ENCODE measurements at regions not wholly inside any gene's neighbourhood (a gene's known extent, or its start where the extent isn't known, plus 50 kb on each side); places are given as distances from the start of the nearest gene placed in this dataset.
"Not testable (repeated sequence)": the region's sequence is repeated elsewhere in the genome, so short reads cannot be mapped to it uniquely, and the experiment has no call there.

GRCh38 chr1:221029981-221030649, 150.9 kb downstream of the HLX start:
- DNase-seq = no peak

DNA sequence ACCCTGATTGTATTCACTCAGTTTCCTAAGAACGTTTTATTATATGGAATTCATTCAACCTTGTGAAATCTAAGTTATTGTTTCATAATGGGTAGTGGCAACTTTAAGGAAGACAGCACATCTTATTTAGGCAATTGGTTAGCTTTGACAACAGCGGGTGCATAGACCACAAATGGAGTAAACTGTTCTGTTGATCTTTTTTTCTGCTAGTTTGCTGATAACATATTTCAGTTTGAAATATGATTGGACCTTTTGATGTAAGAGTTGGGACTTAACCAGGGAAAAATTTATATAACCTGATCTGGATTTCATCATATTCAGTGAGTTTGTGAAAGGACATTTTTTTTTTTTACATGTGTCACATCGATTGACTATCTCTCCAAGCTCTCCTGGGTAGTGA, 151.7 kb downstream of the HLX start:
- no peak for DNase-seq

DNA sequence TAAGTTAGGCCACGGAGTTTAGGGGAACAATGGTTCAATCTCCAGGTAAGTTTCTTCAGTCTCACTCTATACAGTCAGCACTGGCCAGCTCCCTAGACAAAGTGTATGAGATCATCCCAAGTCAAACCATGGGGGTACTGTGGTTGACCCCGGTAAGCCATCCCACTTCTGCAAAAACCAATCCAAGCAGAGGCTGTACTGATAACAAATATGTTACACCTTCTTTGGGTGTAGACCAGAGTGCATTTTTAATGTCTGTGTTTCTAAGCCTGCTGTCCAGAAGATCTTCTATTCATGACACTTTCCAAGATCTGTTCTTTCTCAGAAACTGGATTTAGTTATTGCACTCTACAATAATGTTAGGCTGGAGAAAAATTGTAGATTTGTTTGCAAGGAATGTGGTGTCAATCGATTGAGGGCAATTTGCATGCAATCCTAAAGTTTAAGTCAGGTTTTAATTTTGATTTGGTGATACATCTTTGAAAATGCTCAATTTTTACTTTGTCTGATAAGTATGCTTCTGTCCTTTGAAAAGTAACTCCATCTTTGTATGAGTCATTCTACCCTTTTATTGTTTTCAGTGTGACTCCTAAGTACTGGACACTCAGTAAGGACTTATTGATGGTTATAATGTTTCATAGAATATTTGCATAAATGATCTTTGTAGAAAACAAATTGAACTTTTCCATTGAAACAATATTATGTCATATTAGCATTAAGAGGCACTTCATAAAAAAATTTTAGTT, 152.4 kb downstream of the HLX start:
- DNase-seq = no peak

DNA sequence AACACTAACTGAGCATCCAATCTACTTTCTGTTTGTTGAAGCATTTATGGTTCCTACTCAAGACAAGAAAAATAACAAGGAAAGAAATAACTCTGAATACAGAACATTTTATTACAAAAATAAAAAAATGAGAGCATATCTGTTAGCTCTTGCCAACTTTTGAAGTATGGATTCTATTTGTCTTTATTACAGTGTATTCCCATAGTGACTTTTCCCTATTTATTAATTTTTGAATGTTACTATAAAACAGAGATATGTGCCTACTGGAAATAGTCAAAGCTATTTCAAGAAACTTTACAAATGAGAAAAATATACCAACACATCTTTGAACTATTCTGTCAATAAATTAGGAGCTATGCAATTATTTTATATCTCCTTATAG, 153.0 kb downstream of the HLX start:
- no peak for DNase-seq

DNA sequence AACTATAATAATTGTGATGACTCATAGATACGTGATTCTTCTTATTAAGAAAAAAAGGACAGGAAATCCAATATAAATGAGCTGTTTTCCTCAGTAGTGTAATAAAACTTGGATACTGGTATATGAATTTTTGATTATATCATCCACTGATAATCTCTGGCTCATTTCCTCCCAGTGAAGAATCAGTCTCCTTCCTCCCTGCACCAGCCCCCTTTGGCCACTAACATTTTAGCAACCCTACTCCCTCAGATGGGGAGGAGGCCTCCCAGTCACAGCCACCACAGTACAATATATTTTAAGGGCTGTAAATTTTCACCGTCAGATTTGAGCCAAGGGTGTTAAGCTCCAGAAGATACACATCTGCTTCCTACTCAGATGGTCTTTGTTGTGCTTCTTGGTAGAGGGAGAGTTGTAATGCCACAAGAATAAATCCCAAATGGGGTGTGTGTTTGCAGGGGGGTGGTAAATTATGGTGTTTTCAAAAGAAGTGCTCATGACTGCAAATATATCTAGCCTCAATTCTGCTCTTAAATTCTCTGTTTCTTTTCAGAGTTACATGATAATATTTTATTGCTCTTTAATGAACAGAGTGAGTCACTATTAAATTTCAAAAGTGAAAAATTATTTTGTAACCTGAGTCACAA, 153.5 kb downstream of the HLX start:
- no peak for DNase-seq

DNA sequence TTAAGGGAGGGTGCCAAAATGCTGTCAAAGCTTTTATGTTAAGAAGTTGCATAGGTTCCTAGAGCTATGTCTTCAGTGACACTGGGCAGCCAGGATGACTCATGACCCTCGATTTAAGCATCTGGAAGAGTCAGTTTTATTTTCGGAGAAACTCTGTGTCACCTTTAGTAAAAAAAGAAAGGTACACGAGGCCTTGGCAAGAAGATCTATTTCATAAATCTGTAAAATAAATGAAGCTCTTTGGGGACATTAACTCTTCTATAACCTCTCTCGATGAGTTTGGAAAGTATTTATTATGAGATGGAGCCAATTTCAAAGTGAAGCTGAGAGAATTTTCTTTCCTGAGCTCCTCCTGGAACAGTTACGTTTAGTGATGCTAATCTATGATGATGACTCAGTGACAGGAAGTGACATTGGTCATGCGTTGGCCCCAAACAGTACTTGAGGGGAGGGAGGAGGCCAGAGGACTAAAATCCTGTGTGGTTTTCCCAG, 156.5 kb downstream of the HLX start:
- no peak for DNase-seq

GRCh38 chr1:221039616-221040015, 160.4 kb downstream of the HLX start:
- no peak for DNase-seq

- no peak for DNase-seq
These were observed 160.9 kb downstream of the HLX start for GRCh38 chr1:221040101-221040500.

GRCh38 chr1:221040691-221041285, 161.5 kb downstream of the HLX start:
- no peak for DNase-seq

DNA sequence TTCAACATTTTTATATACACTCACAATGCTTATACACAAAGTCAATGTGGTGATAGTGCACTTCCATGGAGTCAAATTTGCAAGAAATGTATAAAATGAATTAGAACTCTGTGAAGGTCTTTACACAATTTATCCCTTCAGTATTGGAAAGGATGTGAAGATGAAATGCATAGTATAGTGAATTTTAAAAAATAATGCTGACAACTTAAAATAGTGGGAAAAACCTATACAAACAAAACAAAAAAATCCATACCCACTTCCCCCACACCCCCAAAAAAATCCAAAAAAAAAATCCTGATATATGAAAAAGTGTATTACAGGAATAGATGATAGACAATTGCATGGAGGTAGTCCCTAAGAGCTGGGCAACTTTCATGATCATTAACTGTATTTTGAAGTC, 165.3 kb downstream of the HLX start:
- no peak for DNase-seq

GRCh38 chr1:221045151-221045550, 165.9 kb downstream of the HLX start:
- no peak for DNase-seq

GRCh38 chr1:221045842-221046831, 166.9 kb downstream of the HLX start:
- no peak for DNase-seq

- DNase-seq = not testable (repeated sequence)
These were observed 172.1 kb downstream of the HLX start for GRCh38 chr1:221051391-221051790.

- no peak for DNase-seq
These were observed 174.6 kb downstream of the HLX start for GRCh38 chr1:221053889-221054288.

GRCh38 chr1:221059506-221059905, 180.3 kb downstream of the HLX start:
- no peak for DNase-seq

- no peak for DNase-seq
These were observed 184.4 kb downstream of the HLX start for GRCh38 chr1:221063651-221064050.

- DNase-seq = no peak
These were observed 187.2 kb downstream of the HLX start for GRCh38 chr1:221066351-221067001.

DNA sequence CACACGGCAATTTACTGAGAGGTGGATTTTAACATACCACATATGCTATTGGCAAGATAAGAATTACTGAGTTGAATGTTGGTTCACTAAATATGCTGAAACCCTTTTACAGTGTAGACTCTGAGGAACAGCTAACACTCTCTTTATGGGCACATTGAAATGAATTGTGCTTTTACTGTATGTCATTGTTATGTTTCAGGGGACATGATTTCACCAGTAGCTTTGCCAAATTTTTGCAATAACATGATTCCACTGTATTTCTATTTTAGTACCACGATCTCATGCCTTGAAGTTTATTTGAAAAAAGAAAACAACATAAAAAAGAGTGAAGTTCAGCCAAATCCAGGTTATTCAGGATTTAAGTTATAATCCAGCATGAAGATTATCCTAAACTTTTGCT, 188.5 kb downstream of the HLX start:
- DNase-seq = no peak

DNA sequence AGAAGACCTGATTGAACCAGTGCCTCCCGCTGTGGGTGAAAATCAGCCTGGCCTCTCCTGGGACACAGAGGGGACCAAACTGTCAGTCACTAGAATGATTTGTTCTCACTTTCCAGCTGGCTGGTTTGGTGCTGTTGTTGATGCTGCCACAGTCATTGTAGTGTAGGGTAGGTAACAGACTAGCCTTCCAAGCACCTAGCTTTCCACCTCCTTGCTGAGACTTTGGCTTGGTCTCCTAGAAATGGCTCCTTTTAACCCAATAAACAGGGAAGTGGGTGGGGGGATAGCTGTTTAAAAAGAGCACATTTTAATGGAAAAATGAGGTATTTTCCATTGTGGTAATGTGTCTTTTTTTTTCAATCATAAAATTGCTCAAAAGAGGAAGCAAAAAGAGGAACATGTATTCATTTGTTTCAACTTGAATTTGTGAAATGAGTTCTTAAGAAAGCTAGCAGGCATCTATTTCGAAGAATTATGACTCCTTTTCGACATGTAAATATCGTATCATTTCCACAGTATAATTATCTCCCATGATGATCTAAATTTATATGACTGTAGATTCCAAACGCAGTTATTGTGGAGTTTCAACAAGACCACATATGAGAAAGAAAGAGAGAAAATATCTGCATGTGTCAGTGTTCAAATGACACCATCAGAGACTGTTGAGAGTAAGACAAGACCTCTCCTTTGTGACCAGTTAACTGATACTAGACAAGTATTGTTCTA, 190.1 kb downstream of the HLX start:
- no peak for DNase-seq

DNA sequence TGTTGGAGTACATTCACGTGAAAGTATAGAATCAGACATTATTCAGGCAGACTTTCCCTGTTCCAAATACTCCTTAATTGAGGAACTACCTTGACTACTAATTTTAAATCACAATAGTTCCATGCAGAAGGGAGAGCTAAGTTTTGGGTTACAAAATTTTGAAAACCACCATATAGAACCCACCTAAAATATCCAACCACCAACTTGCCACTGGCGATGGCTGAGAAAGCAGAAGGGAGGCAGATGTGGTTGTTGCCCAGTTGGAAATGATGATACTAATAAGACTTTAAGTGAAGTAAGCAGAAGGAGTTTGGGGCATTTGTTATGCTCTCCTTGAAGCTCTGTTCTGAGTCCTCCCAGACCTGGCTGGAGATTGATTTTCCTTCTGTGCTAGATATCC, 190.7 kb downstream of the HLX start:
- no peak for DNase-seq

- DNase-seq = no peak
These were observed 192.5 kb downstream of the HLX start for GRCh38 chr1:221071777-221072176.
